Left renal pelvis (tissue), 4 donors: ENCODE measurements at regions not wholly inside any gene's neighbourhood (a gene's known extent, or its start where the extent isn't known, plus 50 kb on each side); places are given as distances from the start of the nearest gene placed in this dataset.

Experiments
- DNase-seq, 4 donors: peaks; one replicate each; pipeline ENCODE4 v3.0.0-alpha.2; 2013; ENCODE audit warnings: low read depth in 4 of 4, low spot score in 3 of 4

DNA sequence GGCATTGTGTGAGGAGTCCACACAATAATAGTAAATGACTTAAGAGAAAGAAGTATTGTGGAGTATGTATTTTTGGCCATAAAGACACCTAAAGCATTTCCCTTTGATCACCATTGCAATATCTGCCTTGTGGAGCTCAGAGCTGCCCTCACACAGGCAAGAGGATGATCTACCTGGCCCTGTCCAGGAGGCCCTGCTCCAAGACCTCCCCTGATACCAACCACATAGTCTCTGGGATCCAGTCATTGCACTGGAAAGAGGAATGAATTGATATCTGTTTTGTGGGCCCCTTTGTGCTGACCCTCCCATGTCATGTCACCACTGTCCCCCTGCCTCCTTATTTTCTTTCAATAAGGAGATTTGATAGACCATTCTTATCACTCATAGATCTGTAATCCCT is 430.6 kb upstream of the TNP1 start:
- DNase-seq, result no peak

DNA sequence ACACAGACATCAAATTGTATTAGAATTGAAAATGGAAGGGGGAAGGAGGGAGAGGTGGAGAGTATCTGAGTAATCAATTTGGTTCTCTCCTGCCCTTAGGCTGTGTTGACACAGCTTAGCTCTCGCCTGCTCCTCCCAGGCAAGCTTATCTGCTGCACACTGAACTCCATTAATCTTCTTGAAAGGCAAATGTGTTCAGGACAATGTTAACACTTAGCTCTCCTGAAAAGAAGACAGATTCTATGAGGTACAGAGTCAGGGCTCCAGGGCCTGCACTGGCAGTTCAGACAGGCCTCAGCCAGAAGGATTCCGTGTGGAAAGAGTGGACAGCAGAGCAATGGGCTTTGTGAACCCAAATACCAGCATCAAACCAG is 430.0 kb upstream of the TNP1 start:
- DNase-seq, result peak in 1 of 4 donors; percentile 18

GRCh38 chr2:217289177-217289906 is 429.5 kb upstream of the TNP1 start:
- no peak for DNase-seq

DNA sequence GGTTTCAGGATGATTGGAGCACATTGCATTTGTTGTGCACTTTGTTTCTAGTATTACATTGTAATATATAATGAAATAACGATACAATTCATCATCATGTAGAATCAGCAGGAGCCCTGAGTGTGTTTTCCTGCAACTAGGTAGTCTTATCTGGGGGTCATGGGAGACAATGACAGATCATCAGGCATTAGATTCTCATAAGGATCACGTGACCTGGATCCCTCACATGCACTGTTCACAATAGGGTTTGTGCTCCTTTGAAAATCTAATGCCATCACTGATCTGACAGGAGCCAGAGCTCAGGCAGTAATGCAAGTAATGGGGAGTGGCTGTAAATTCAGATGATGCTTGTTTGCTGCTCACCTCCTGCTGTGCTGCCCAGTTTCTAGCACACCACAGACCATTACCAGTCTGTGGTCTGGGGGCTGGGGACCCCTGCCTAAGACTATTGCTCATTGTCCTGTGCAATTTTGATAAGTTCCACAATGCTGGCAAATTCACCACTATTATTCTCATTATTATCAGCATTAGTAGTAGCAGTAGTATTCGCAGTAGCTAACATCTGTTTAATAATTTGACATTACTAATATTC is 428.7 kb upstream of the TNP1 start:
- DNase-seq, result no peak

- DNase-seq, result no peak
These were observed 427.0 kb upstream of the TNP1 start for GRCh38 chr2:217286833-217287232.

GRCh38 chr2:217285926-217286325 is 426.1 kb upstream of the TNP1 start:
- DNase-seq, result no peak

DNA sequence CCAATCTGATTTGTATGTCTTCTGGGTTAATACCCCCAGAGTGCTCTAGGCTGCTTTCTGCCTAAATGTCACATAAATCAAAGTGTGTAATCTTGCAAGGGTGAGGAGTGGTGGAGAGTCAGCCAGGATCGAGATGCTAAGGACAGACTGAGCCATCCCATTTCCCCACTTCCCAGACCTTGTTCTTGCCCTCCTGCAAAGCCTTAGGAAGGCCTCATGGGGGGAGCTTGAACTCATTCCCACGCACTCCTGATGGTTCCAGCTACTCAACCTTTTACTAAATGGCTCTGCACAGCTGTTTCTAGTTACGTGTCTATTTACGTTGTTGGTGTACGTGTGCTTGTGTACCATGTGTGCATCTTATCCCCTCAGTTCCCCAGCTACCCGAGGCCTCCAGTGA is 423.6 kb upstream of the TNP1 start:
- DNase-seq, result no peak

GRCh38 chr2:217282531-217282930 is 422.7 kb upstream of the TNP1 start:
- DNase-seq, result no peak

GRCh38 chr2:217279556-217279955 is 419.7 kb upstream of the TNP1 start:
- no peak for DNase-seq

GRCh38 chr2:217279140-217279539 is 419.3 kb upstream of the TNP1 start:
- DNase-seq, result no peak

GRCh38 chr2:217277646-217278398 is 418.0 kb upstream of the TNP1 start:
- DNase-seq, result no peak

- DNase-seq, result no peak
These were observed 416.6 kb upstream of the TNP1 start for GRCh38 chr2:217276433-217276832.

DNA sequence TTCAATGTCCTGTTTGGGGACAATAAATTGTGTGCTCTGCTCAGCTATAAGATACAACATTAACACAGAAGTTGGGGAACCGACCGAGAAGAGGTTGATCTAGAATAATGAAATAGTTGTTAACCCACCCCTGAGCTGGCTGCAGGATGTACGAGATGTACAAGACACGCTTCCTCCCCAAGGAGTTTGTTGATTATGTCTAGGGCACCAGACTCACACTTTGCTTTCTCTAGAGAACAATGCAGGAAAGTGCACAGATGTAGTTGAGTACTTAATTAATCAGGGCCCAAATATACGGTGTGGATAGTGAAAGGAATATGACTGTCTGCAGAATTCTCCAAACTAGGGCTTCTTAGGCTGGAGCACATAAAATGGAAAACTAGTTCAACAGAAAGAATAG is 415.2 kb upstream of the TNP1 start:
- DNase-seq, result no peak

DNA sequence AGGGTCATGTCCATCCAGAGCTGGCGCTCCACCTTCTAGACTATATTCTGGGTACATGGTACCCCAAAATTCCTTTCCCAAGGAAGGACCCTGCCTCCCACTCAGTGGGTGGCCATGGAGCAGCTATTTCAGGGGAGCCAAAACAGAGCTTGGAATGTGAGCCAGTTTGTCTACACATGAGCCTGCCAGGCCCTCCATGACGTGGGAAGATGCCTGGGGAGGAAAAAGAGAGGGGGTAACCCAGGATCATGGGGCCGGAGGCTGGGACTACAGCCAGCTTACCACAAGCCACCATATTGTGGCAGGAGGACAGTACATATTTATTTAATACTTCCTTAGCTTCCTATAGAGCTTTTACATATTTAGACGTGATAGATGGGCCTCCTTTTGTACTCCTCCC is 414.7 kb upstream of the TNP1 start:
- DNase-seq, result no peak

DNA sequence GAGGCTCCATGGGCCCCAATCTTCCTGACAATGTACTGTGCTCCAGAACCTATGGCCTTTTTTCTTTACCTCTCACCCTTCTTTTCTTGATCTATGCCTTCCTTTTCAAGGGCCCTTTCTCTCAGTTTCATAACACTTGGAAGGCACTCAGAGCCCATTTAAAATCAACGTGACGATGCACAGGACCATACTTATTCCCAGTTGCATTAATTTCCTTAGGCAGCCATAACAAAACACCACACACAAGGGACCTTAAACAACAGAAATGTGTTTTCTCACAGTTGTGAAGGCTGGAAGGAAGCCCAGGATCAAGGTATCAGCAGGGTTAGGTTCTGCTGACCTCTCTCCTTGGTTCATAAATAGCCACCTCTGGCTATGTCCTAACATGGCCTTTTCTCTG is 414.0 kb upstream of the TNP1 start:
- DNase-seq, result no peak

- no peak for DNase-seq
These were observed 413.3 kb upstream of the TNP1 start for GRCh38 chr2:217273162-217273561.

GRCh38 chr2:217271813-217272212 is 411.9 kb upstream of the TNP1 start:
- DNase-seq, result no peak

GRCh38 chr2:217270485-217271121 is 410.7 kb upstream of the TNP1 start:
- no peak for DNase-seq

- DNase-seq, result no peak
These were observed 410.0 kb upstream of the TNP1 start for GRCh38 chr2:217269701-217270484.

GRCh38 chr2:217268978-217269377 is 409.1 kb upstream of the TNP1 start:
- no peak for DNase-seq

DNA sequence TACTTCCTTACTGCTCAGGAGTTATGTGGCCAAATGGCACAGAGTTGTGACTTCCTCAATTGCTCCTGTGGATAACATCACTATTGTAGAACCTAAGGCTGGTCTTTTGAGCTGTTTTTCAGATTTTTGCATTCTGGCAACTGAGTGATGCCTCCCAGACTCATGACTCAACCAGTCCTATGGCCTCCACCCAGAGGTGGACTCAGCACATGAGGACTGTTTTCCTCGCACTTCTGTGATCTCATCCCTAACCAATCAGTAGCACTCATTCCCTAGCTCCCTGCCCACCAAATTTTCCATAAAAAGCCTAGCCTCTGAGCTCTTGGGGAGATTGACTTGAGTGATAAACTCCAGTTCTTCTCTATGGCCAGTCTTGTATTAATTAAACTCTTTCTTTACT is 407.9 kb upstream of the TNP1 start:
- no peak for DNase-seq
